ENCODE measurements at regions not wholly inside any gene's neighbourhood (a gene's known extent, or its start where the extent isn't known, plus 50 kb on each side); places are given as distances from the start of the nearest gene placed in this dataset.

- no peak for TF ChIP-seq POLR2A (IDR thresholded peaks at IDR 0.05)
- TF ChIP-seq, protein P1, sequence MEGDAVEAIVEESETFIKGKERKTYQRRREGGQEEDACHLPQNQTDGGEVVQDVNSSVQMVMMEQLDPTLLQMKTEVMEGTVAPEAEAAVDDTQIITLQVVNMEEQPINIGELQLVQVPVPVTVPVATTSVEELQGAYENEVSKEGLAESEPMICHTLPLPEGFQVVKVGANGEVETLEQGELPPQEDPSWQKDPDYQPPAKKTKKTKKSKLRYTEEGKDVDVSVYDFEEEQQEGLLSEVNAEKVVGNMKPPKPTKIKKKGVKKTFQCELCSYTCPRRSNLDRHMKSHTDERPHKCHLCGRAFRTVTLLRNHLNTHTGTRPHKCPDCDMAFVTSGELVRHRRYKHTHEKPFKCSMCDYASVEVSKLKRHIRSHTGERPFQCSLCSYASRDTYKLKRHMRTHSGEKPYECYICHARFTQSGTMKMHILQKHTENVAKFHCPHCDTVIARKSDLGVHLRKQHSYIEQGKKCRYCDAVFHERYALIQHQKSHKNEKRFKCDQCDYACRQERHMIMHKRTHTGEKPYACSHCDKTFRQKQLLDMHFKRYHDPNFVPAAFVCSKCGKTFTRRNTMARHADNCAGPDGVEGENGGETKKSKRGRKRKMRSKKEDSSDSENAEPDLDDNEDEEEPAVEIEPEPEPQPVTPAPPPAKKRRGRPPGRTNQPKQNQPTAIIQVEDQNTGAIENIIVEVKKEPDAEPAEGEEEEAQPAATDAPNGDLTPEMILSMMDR (IDR thresholded peaks at IDR 0.05): no peak
Measured at GRCh38 chr6:167667204-167668018, 159.3 kb upstream of the AFDN start.
